ENCODE measurements at regions not wholly inside any gene's neighbourhood (a gene's known extent, or its start where the extent isn't known, plus 50 kb on each side); places are given as distances from the start of the nearest gene placed in this dataset.

GRCh38 chr7:26598867-26599266, 265.5 kb downstream of the SKAP2 start:
- TF ChIP-seq CTCF (conservative IDR thresholded peaks at IDR 0.05 in 1 of 2, IDR thresholded peaks at IDR 0.05 in 1 of 2; ENCODE audit: low read depth in 1 of 2, low read length in 2 of 2) (no peak), EZH2 (IDR thresholded peaks at IDR 0.05; ENCODE audit: low read length, missing control alignments) (no peak)
